ENCODE measurements at regions not wholly inside any gene's neighbourhood (a gene's known extent, or its start where the extent isn't known, plus 50 kb on each side); places are given as distances from the start of the nearest gene placed in this dataset.

DNA sequence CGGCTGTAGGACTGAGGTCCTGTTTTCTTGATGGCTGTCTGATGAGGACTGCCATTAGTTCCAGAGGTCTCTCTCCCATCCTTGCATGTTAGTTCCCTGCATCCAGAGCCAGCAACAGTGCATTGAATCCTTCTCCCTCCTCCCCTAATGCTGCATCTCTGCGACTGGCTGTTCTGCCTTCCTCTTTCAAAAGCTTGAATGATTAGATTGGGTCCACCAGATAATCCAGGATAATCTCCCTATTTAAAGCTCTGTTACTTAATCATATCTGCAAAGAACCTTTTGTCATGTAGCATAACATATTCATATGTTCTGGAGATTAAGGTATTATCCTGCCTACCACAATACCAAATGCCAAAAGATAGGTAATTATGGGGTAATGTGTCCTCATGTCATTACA is 377.5 kb downstream of the GPATCH2 start:
- H3K9me3 ChIP-seq, result no peaks in the 10 kb centered on the region
- no peak for DNase-seq
- no peaks in the 10 kb centered on the region for H3K27me3 ChIP-seq
- H3K4me3 ChIP-seq, result no peak overlapping the region
- no peak overlapping the region for H3K27ac ChIP-seq
- no peaks in the 10 kb centered on the region for H3K36me3 ChIP-seq
- no peaks in the 10 kb centered on the region for H3K4me1 ChIP-seq
- TF ChIP-seq POLR2A (IDR thresholded peaks at IDR 0.05), result no peak
- TF ChIP-seq, protein P1, sequence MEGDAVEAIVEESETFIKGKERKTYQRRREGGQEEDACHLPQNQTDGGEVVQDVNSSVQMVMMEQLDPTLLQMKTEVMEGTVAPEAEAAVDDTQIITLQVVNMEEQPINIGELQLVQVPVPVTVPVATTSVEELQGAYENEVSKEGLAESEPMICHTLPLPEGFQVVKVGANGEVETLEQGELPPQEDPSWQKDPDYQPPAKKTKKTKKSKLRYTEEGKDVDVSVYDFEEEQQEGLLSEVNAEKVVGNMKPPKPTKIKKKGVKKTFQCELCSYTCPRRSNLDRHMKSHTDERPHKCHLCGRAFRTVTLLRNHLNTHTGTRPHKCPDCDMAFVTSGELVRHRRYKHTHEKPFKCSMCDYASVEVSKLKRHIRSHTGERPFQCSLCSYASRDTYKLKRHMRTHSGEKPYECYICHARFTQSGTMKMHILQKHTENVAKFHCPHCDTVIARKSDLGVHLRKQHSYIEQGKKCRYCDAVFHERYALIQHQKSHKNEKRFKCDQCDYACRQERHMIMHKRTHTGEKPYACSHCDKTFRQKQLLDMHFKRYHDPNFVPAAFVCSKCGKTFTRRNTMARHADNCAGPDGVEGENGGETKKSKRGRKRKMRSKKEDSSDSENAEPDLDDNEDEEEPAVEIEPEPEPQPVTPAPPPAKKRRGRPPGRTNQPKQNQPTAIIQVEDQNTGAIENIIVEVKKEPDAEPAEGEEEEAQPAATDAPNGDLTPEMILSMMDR (IDR thresholded peaks at IDR 0.05), result no peak

DNA sequence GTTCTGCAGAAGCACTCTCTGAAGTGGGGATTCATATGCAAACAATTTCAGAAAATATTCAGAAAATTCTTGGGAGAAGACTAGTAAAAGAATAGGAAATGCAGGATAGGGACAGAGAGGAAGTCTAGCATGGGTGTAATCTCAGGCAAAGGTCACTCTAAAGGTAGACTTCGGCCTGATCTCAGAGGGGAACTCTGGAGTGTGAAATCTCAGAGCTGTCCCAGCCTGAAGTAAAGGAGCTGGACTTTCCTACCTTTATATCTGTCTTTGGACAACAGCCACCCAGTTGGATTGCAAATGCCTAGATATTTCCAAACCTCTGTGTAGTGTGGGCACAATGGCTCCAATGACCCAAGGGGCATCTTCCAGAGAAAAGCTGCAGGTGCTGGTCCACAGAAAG is 379.8 kb downstream of the GPATCH2 start:
- no peak for DNase-seq
- Histone ChIP-seq H3K27me3 (no peaks in the 10 kb centered on the region), H3K36me3 (no peaks in the 10 kb centered on the region), H3K4me1 (no peaks in the 10 kb centered on the region), H3K27ac (no peak overlapping the region), H3K4me3 (no peak overlapping the region), H3K9me3 (no peaks in the 10 kb centered on the region)
- TF ChIP-seq, protein P1 (IDR thresholded peaks at IDR 0.05), result no peak
- TF ChIP-seq POLR2A (IDR thresholded peaks at IDR 0.05), result no peak

DNA sequence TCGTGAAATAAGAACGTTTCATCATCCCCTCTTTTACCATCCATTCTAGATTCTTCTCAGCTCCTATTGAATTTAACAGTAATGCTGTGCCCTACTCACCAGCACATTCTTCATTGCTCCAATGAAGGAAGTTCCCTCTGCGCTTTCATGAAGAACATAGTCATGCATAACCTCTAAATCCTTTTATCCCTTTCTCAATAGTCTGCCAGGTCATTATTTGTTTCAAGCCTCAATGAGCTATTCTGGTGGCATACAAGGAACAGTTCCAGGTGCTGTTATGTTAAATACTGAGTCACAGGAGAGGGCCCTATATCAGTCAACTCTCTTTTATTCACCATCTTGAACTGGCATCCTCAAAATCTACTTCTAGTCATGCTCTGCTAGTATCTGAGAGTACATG is 381.0 kb downstream of the GPATCH2 start:
- Histone ChIP-seq H3K4me3 (no peak overlapping the region), H3K4me1 (no peaks in the 10 kb centered on the region), H3K9me3 (no peaks in the 10 kb centered on the region), H3K27ac (no peak overlapping the region), H3K27me3 (no peaks in the 10 kb centered on the region), H3K36me3 (no peaks in the 10 kb centered on the region)
- DNase-seq, result no peak
- TF ChIP-seq, protein P1 (IDR thresholded peaks at IDR 0.05), result no peak
- no peak for TF ChIP-seq POLR2A (IDR thresholded peaks at IDR 0.05)

DNA sequence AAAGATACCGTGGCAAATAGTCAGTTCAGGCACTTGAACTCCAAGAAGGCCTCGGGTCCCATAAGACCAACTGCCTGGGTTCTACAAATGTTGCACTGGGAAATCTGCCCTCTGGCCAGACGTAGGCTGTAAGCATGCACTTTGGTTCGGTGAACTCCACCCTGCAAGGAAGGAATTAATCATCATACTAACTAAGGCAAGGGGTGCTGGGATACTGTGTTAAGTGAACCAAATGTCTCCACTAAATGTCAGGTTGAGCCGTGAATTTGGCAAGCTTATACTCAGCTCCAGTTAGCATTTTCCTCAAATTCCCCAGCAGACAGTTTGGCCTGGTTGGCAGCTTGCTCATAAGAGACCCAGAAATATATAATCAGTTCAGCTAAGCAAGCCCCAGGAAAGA is 385.9 kb downstream of the GPATCH2 start:
- no peaks in the 10 kb centered on the region for H3K4me1 ChIP-seq
- no peak for TF ChIP-seq POLR2A (IDR thresholded peaks at IDR 0.05)
- TF ChIP-seq, protein P1 (IDR thresholded peaks at IDR 0.05), result no peak
- H3K27me3 ChIP-seq, result no peaks in the 10 kb centered on the region
- DNase-seq, result no peak
- H3K9me3 ChIP-seq, result no peaks in the 10 kb centered on the region
- no peak overlapping the region for H3K27ac ChIP-seq
- no peaks in the 10 kb centered on the region for H3K36me3 ChIP-seq
- H3K4me3 ChIP-seq, result no peak overlapping the region

DNA sequence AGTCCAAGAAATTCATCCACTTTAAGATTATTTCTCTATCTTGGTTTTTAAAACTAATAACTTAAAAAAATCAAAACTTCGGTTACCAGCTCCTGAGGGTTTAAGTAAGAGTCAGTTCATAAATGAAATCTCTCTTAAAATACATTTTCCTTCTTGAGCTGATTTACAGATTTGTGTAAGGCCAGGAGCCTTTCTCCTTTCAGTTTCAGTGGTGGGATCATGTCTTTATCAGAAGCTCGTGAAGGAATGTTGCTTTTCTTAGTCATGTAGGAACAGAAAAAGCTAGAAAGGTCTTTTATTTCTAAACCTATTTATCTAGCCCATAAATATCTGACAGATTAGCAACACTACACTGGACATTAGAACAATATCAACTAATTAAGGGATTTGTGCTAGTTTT is 390.2 kb downstream of the GPATCH2 start:
- no peak for DNase-seq
- Histone ChIP-seq H3K27me3 (no peaks in the 10 kb centered on the region), H3K27ac (no peak overlapping the region), H3K4me1 (no peaks in the 10 kb centered on the region), H3K9me3 (no peaks in the 10 kb centered on the region), H3K4me3 (no peak overlapping the region), H3K36me3 (no peaks in the 10 kb centered on the region)
- TF ChIP-seq, protein P1 (IDR thresholded peaks at IDR 0.05), result no peak
- TF ChIP-seq POLR2A (IDR thresholded peaks at IDR 0.05), result no peak

DNA sequence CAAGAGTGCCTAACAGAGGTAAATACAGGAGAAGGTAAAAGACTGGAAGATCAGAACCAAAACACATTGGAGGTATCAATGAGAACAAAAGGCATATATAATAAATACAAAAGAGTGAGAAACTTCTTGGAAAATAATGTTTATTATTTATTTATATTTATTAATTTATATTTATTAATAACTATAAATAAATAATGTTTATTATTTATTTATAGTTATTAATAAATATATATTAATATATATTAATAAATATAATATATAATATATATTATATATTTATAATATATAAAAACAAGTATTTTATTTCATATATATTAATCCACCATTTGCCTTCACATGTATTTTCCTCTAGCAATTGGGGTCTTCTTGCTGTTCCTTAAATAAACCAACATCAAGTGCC is 391.9 kb downstream of the GPATCH2 start:
- TF ChIP-seq POLR2A (IDR thresholded peaks at IDR 0.05), result no peak
- no peak overlapping the region for H3K4me3 ChIP-seq
- H3K27ac ChIP-seq, result no peak overlapping the region
- no peaks in the 10 kb centered on the region for H3K9me3 ChIP-seq
- H3K4me1 ChIP-seq, result no peaks in the 10 kb centered on the region
- no peak for DNase-seq
- no peaks in the 10 kb centered on the region for H3K36me3 ChIP-seq
- H3K27me3 ChIP-seq, result no peaks in the 10 kb centered on the region
